Endothelial cell of umbilical vein (primary cell): ENCODE measurements at regions not wholly inside any gene's neighbourhood (a gene's known extent, or its start where the extent isn't known, plus 50 kb on each side); places are given as distances from the start of the nearest gene placed in this dataset.
A peak's percentile ranks its signal among the peaks of the same experiment; 100 is the strongest.
"Not testable (repeated sequence)": the region's sequence is repeated elsewhere in the genome, so short reads cannot be mapped to it uniquely, and the experiment has no call there.

Source experiments
- BruUV-seq: library from RNA; stranded (reverse); fragments of 400-500 nt; replicated peaks from 2 replicates; lab custom pipeline; 2021; lab: Mats Ljungman, UMichigan
- CTCF ChIA-PET: fragments of 300-600, 350-600 bp; sonication (Branson Sonifier 250); formaldehyde crosslinking; loops from one replicate; lab custom pipeline; 2021; ENCODE audit warnings: antibody characterized with exemption, inconsistent platforms; lab: Charles Lee
- POLR2A ChIA-PET: fragments of 300-600, 350-600 bp; sonication (Branson Sonifier 250); formaldehyde crosslinking; loops from one replicate; lab custom pipeline; 2021; ENCODE audit warnings: antibody characterized with exemption, inconsistent platforms; lab: Charles Lee
- DNase-seq: peaks from one replicate; pipeline ENCODE4 v3.0.0-alpha.2; 2011; ENCODE audit warnings: low read depth, low spot score
- FAIRE-seq: peaks from 2 replicates; lab custom pipeline; 2011; peaks lifted over from hg19 to GRCh38; lab: Jason Lieb, UNC
- H2AFZ ChIP-seq: 2 replicates; pipeline ENCODE4 v1.6.0; 2012; ENCODE audit warnings: low read depth, low read length, control low read depth, inconsistent platforms
- H3K27ac ChIP-seq: 2 replicates; pipeline ENCODE4 v1.5.1; 2011; ENCODE audit warnings: low read depth, mild to moderate bottlenecking, control low read depth, low read length, moderate library complexity; ENCODE audit not compliant: insufficient read depth
- H3K27me3 ChIP-seq, 2 experiments: 2 replicates each; pipeline versions ENCODE4 v1.6.0 to v1.6.1; 2011; ENCODE audit warnings: low read length in 2 of 2, mixed read lengths in 1 of 2; ENCODE audit not compliant: control insufficient read depth in 2 of 2, insufficient read depth in 2 of 2
- H3K36me3 ChIP-seq, 2 experiments: 2 replicates in 1 of 2; 3 replicates in 1 of 2; pipeline ENCODE4 v1.5.1; 2011; ENCODE audit warnings: low read length in 2 of 2, mild to moderate bottlenecking in 1 of 2, moderate library complexity in 1 of 2; ENCODE audit not compliant: control insufficient read depth in 2 of 2, insufficient read depth in 2 of 2; ENCODE audit errors: extremely low read depth in 1 of 2
- H3K4me1 ChIP-seq: 3 replicates; pipeline ENCODE4 v1.5.1; 2011; ENCODE audit warnings: mild to moderate bottlenecking, low read length; ENCODE audit not compliant: control insufficient read depth, insufficient read depth; ENCODE audit errors: extremely low read depth
- H3K4me2 ChIP-seq: 2 replicates; pipeline ENCODE4 v1.6.1; 2011; ENCODE audit warnings: low read length, control low read depth, mixed read lengths; ENCODE audit not compliant: insufficient read depth
- H3K4me3 ChIP-seq, 3 experiments: fragments of 200-600 bp in 1 of 3; sonication (generic), shearing (Covaris generic) in 1 of 3; replicated peaks in 1 of 3; 2 replicates each; pipeline ENCODE4 v1.5.1; 2011 to 2016; ENCODE audit warnings: control low read depth in 3 of 3, low read length in 3 of 3, mild to moderate bottlenecking in 2 of 3, inconsistent platforms in 1 of 3, low read depth in 1 of 3, moderate library complexity in 1 of 3; ENCODE audit not compliant: insufficient read depth in 1 of 3
- H3K79me2 ChIP-seq: 2 replicates; pipeline ENCODE4 v1.6.0; 2012; ENCODE audit warnings: low read length, inconsistent platforms; ENCODE audit not compliant: control insufficient read depth, insufficient read depth
- H3K9ac ChIP-seq: replicated peaks from 2 replicates; pipeline ENCODE3; 2011; ENCODE audit warnings: low read length, control low read depth; ENCODE audit not compliant: insufficient read depth; ENCODE audit errors: extremely low read depth
- H3K9me1 ChIP-seq: replicated peaks from 3 replicates; pipeline ENCODE4 v1.6.0; 2011; ENCODE audit warnings: mild to moderate bottlenecking, low read length; ENCODE audit not compliant: control insufficient read depth, insufficient read depth; ENCODE audit errors: extremely low read depth
- H3K9me3 ChIP-seq: replicated peaks from 2 replicates; pipeline ENCODE4 v1.5.1; 2012; ENCODE audit warnings: low read length, inconsistent platforms; ENCODE audit not compliant: control insufficient read depth, insufficient read depth
- H4K20me1 ChIP-seq: replicated peaks from 2 replicates; pipeline ENCODE3; 2011; ENCODE audit warnings: mild to moderate bottlenecking, low read length; ENCODE audit not compliant: control insufficient read depth, insufficient read depth; ENCODE audit errors: extremely low read depth
- FOS ChIP-seq: IDR thresholded peaks from 2 replicates; pipeline ENCODE4 v1.6.1; 2011; ENCODE audit warnings: mild to moderate bottlenecking, low read length, moderate library complexity, borderline replicate concordance; ENCODE audit not compliant: insufficient read depth
- dilution Hi-C: fragments of 300-500 bp; cut with MboI; formaldehyde crosslinking; loops from one replicate; pipeline ENCODE4 v1.15.0; 2019; ENCODE audit warnings: low sequenced_read_pairs; ENCODE audit not compliant: extremely low pct_ligation_motif_present
- intact Hi-C: fragments of 100-400 bp; cut with micrococcal nuclease; formaldehyde crosslinking; loops from one replicate; pipeline ENCODE4 v1.10.0; 2022

DNA sequence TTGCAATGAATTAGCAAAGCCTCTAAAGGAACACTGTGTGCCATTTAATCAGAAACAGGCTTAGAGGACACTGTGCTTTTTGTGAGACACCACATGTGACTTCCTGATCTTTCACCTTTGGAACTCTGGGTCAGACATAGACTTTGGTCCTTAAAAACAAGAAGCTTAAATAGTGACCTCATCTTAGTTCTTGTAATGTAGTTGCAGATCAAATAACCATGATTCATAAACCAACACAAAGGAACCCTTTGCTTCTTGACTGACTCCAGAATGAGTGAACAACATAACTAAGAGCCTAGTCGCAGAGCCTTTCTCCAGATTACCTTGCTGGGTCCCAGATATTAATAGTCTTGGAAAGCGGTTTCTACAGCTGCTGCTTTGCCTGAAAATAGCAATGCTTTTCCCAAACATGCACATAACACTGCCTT lies 947.3 kb downstream of the SPATA31A6 start:
- H3K4me2 ChIP-seq, H3K9me3 ChIP-seq, dilution Hi-C loops, H3K79me2 ChIP-seq, H3K27me3 ChIP-seq, FAIRE-seq, H3K36me3 ChIP-seq, CTCF ChIA-PET, POLR2A ChIA-PET, intact Hi-C loops, H3K4me1 ChIP-seq, H4K20me1 ChIP-seq, H2AFZ ChIP-seq, H3K9ac ChIP-seq, H3K4me3 ChIP-seq, BruUV-seq, H3K9me1 ChIP-seq: not testable (repeated sequence)
- TF ChIP-seq FOS, result peak; percentile 25
- DNase-seq, result peak; percentile 16
- H3K27ac ChIP-seq, result peak overlapping the region; percentile 48

DNA sequence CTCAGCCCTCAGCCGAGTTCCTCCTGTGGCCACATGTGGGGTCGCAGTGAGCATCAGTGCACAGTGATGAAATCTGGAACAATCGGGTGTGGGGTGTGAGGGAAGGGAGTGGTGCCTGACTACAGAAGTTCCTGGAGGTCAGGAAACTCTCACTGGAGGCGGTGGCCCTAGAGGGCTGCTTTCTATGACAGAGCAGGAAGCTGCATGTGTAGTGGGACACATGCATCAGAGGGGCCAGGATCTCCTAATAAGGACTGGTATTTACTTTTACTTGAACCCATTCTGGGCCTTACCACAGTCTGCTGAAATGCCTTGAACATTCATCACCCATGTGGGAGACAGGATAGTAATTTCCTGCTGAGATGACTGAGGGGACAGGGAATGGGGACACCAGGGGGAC lies 952.0 kb downstream of the SPATA31A6 start:
- H3K4me3 ChIP-seq, H3K36me3 ChIP-seq, H4K20me1 ChIP-seq, H3K4me2 ChIP-seq, FAIRE-seq, H3K27me3 ChIP-seq, H3K9me1 ChIP-seq, DNase-seq, H3K4me1 ChIP-seq, H3K27ac ChIP-seq, POLR2A ChIA-PET, BruUV-seq, H3K9me3 ChIP-seq, CTCF ChIA-PET, H3K9ac ChIP-seq, dilution Hi-C loops, H2AFZ ChIP-seq, H3K79me2 ChIP-seq, intact Hi-C loops: not testable (repeated sequence)

DNA sequence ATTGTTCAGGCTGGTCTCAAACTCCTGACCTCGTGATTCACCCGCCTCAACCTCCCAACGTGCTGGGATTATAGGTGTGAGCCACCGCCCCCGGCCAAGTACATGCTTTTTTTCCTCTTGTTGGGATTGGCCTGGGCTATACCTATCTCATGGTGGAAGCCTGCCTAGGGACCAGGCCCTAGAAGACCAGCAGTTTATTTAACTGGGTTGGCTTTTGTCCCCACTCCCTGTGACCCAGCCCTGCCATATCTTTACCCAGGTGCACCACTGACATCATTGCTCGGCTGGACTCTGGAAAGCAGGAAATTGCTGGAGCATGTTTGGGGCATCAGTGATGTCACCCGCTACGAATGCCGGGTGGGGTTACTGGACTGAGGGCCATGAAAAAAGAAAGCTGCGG lies 955.5 kb downstream of the SPATA31A6 start:
- BruUV-seq, intact Hi-C loops, CTCF ChIA-PET, H3K79me2 ChIP-seq, H3K27me3 ChIP-seq, H3K36me3 ChIP-seq, DNase-seq, dilution Hi-C loops, H3K9ac ChIP-seq, H3K9me3 ChIP-seq, H3K4me1 ChIP-seq, H4K20me1 ChIP-seq, H3K27ac ChIP-seq, H2AFZ ChIP-seq, FAIRE-seq, H3K4me2 ChIP-seq, H3K9me1 ChIP-seq, H3K4me3 ChIP-seq, POLR2A ChIA-PET: not testable (repeated sequence)

DNA sequence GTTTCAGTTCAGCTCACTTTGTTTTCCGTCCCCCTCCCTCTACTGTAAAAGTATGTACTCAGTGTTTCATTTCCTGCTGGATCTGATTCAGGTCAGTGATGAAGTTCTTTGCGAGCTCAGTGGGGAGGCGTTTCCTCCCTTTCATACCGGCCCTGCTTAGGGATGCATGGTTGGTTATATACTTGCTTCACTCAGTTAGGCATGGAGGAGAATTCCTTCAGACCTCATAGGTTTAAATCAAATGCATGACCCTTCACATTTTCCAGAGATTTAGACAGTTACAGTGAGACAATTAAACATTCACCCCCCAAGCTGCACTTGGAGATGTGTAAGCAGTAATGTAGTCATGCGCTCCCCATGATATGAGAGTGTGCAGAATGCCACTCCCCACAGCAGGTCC lies 955.9 kb downstream of the SPATA31A6 start:
- FAIRE-seq, H3K9me3 ChIP-seq, H3K4me2 ChIP-seq, H3K27me3 ChIP-seq, H3K36me3 ChIP-seq, intact Hi-C loops, H3K4me1 ChIP-seq, dilution Hi-C loops, H4K20me1 ChIP-seq, POLR2A ChIA-PET, H3K9me1 ChIP-seq, H3K4me3 ChIP-seq, H3K9ac ChIP-seq, H2AFZ ChIP-seq, CTCF ChIA-PET, DNase-seq, H3K79me2 ChIP-seq: not testable (repeated sequence)
- peak overlapping the region; percentile 65 for H3K27ac ChIP-seq
- BruUV-seq, result TSS peak; percentile 76
